H1 (cell line): ENCODE measurements at regions not wholly inside any gene's neighbourhood (a gene's known extent, or its start where the extent isn't known, plus 50 kb on each side); places are given as distances from the start of the nearest gene placed in this dataset.

Experiments used
- CTCF ChIA-PET: fragments of 300-600 bp; sonication (Branson Sonifier 250); formaldehyde crosslinking; loops from one replicate; lab custom pipeline; 2021; ENCODE audit not compliant: partially characterized antibody; lab: Charles Lee
- POLR2A ChIA-PET: fragments of 300-600 bp; sonication (Branson Sonifier 250); formaldehyde crosslinking; loops from one replicate; lab custom pipeline; 2021; ENCODE audit warnings: inconsistent platforms; ENCODE audit not compliant: partially characterized antibody; lab: Charles Lee
- DNase-seq, 2 experiments: peaks; one replicate each; pipeline versions ENCODE4 v3.0.0 to v3.0.0-alpha.2; 2010 to 2022; ENCODE audit warnings: low spot score in 2 of 2, low read depth in 1 of 2, mixed read lengths in 1 of 2
- FAIRE-seq: peaks from 2 replicates; lab custom pipeline; 2011; peaks lifted over from hg19 to GRCh38; lab: Jason Lieb, UNC
- H2AFZ ChIP-seq: 2 replicates; pipeline ENCODE4 v1.8.1; 2012; ENCODE audit warnings: low read length, inconsistent platforms
- H2AK5ac ChIP-seq: 2 replicates; pipeline ENCODE4 v1.6.1; 2013; ENCODE audit warnings: low read depth, low read length
- H2BK120ac ChIP-seq: replicated peaks from 2 replicates; pipeline ENCODE3; 2013; ENCODE audit warnings: low read depth, low read length, inconsistent platforms
- H2BK12ac ChIP-seq: 2 replicates; pipeline ENCODE4 v1.6.1; 2013; ENCODE audit warnings: low read depth, low read length
- H2BK15ac ChIP-seq: 2 replicates; pipeline ENCODE4 v1.6.1; 2013; ENCODE audit warnings: low read length
- H2BK20ac ChIP-seq: 2 replicates; pipeline ENCODE4 v1.6.1; 2013; ENCODE audit warnings: low read length
- H2BK5ac ChIP-seq: 2 replicates; pipeline ENCODE4 v1.6.1; 2013; ENCODE audit warnings: low read depth, low read length
- H3K14ac ChIP-seq: 2 replicates; pipeline ENCODE4 v1.6.1; 2013; ENCODE audit warnings: inconsistent platforms; ENCODE audit not compliant: insufficient read length
- H3K18ac ChIP-seq: 2 replicates; pipeline ENCODE4 v1.6.1; 2013; ENCODE audit warnings: low read length; ENCODE audit errors: extremely low read depth
- H3K23ac ChIP-seq: 2 replicates; pipeline ENCODE4 v1.6.1; 2013; ENCODE audit warnings: inconsistent platforms; ENCODE audit not compliant: insufficient read length
- H3K23me2 ChIP-seq: 2 replicates; pipeline ENCODE4 v1.6.1; 2013; ENCODE audit warnings: low read depth, low read length
- H3K27ac ChIP-seq: 2 replicates; pipeline ENCODE4 v1.6.1; 2011; ENCODE audit warnings: low read depth, low read length, inconsistent platforms
- H3K27me3 ChIP-seq, 4 experiments: replicated peaks in 1 of 4; 1 replicate in 1 of 4; 2 replicates in 3 of 4; pipeline versions ENCODE4 v1.6.1 to v1.8.1; 2011 to 2013; ENCODE audit warnings: low read length in 3 of 4, mild to moderate bottlenecking in 3 of 4, inconsistent platforms in 2 of 4, mixed read lengths in 2 of 4, moderate library complexity in 1 of 4; ENCODE audit not compliant: control insufficient read depth in 3 of 4, insufficient read depth in 3 of 4; ENCODE audit errors: extremely low read depth in 1 of 4
- H3K36me3 ChIP-seq, 4 experiments: 2 replicates each; pipeline versions ENCODE4 v1.6.1 to v1.8.1; 2011 to 2013; ENCODE audit warnings: mild to moderate bottlenecking in 4 of 4, low read length in 3 of 4, moderate library complexity in 2 of 4, control low read depth in 1 of 4, inconsistent platforms in 1 of 4; ENCODE audit not compliant: insufficient read depth in 4 of 4, control insufficient read depth in 2 of 4
- H3K4ac ChIP-seq: replicated peaks from 2 replicates; pipeline ENCODE3; 2013; ENCODE audit warnings: low read length, low read depth, mixed read lengths, inconsistent platforms; ENCODE audit not compliant: insufficient read length
- H3K4me1 ChIP-seq, 4 experiments: replicated peaks in 1 of 4; 1 replicate in 1 of 4; 2 replicates in 3 of 4; pipeline versions ENCODE4 v1.6.1 to v1.8.1; 2011 to 2013; ENCODE audit warnings: low read length in 3 of 4, inconsistent platforms in 2 of 4, mixed read lengths in 1 of 4; ENCODE audit not compliant: insufficient read depth in 4 of 4, control insufficient read depth in 3 of 4
- H3K4me2 ChIP-seq, 2 experiments: 2 replicates each; pipeline versions ENCODE4 v1.6.1 to v1.8.1; 2011 to 2013; ENCODE audit warnings: low read depth in 2 of 2, low read length in 2 of 2, control low read depth in 1 of 2, inconsistent platforms in 1 of 2, mild to moderate bottlenecking in 1 of 2; ENCODE audit not compliant: insufficient read depth in 1 of 2
- H3K4me3 ChIP-seq, 4 experiments: fragments of 200-600, 300-600 bp in 1 of 4; sonication (generic), shearing (Covaris generic), sonication (Bioruptor Twin) in 1 of 4; 2 replicates each; pipeline versions ENCODE4 v1.5.1 to v1.8.1; 2011 to 2016; ENCODE audit warnings: low read length in 4 of 4, low read depth in 3 of 4, control low read depth in 2 of 4, inconsistent platforms in 2 of 4, mild to moderate bottlenecking in 2 of 4, mixed read lengths in 1 of 4, moderate library complexity in 1 of 4; ENCODE audit not compliant: insufficient read depth in 2 of 4; ENCODE audit errors: extremely low read depth in 1 of 4
- H3K56ac ChIP-seq: replicated peaks from 2 replicates; pipeline ENCODE3; 2013; ENCODE audit warnings: low read depth, mild to moderate bottlenecking, mixed read lengths, low read length, inconsistent platforms; ENCODE audit not compliant: insufficient read length
- H3K79me1 ChIP-seq: 2 replicates; pipeline ENCODE4 v1.6.1; 2013; ENCODE audit warnings: low read depth, low read length, control low read depth
- H3K79me2 ChIP-seq, 2 experiments: 2 replicates each; pipeline versions ENCODE4 v1.6.1 to v1.8.1; 2012 to 2013; ENCODE audit warnings: low read length in 2 of 2, mild to moderate bottlenecking in 2 of 2, inconsistent platforms in 1 of 2; ENCODE audit not compliant: insufficient read depth in 2 of 2, control insufficient read depth in 1 of 2
- H3K9ac ChIP-seq, 4 experiments: replicated peaks in 1 of 4; 1 replicate in 1 of 4; 2 replicates in 3 of 4; pipeline versions ENCODE4 v1.6.1 to v1.8.1; 2011 to 2013; ENCODE audit warnings: low read depth in 3 of 4, low read length in 3 of 4, control low read depth in 2 of 4, mild to moderate bottlenecking in 2 of 4, moderate library complexity in 2 of 4, inconsistent platforms in 1 of 4; ENCODE audit errors: extremely low read depth in 1 of 4
- H3K9me3 ChIP-seq, 2 experiments: 2 replicates each; pipeline versions ENCODE4 v1.6.1 to v1.8.1; 2012 to 2013; ENCODE audit warnings: mild to moderate bottlenecking in 2 of 2, moderate library complexity in 2 of 2, control low read depth in 1 of 2, inconsistent platforms in 1 of 2, low read depth in 1 of 2, low read length in 1 of 2, mixed read lengths in 1 of 2; ENCODE audit not compliant: insufficient read depth in 2 of 2
- H4K20me1 ChIP-seq, 2 experiments: replicated peaks in 1 of 2; 2 replicates each; pipeline versions ENCODE3 to v1.8.1; 2011 to 2013; ENCODE audit warnings: inconsistent platforms in 2 of 2, low read length in 2 of 2, mild to moderate bottlenecking in 1 of 2; ENCODE audit not compliant: insufficient read depth in 2 of 2, control insufficient read depth in 1 of 2
- H4K5ac ChIP-seq: 2 replicates; pipeline ENCODE4 v1.6.1; 2013; ENCODE audit warnings: low read length, low read depth, mixed read lengths, inconsistent platforms; ENCODE audit not compliant: insufficient read length
- H4K8ac ChIP-seq: 2 replicates; pipeline ENCODE4 v1.8.0; 2013; ENCODE audit warnings: mild to moderate bottlenecking, moderate library complexity, low read length, inconsistent platforms; ENCODE audit not compliant: insufficient read depth; ENCODE audit errors: extremely low read depth
- H4K91ac ChIP-seq: replicated peaks from 2 replicates; pipeline ENCODE3; 2013; ENCODE audit warnings: low read length, mixed read lengths, inconsistent platforms; ENCODE audit not compliant: insufficient read length
- CHD1 ChIP-seq: IDR thresholded peaks from 2 replicates; pipeline ENCODE4 v1.6.1; 2012; ENCODE audit warnings: low read depth, low read length, improper control_type of control experiment
- GTF2F1 ChIP-seq: IDR thresholded peaks from 2 replicates; pipeline ENCODE4 v1.6.1; 2012; ENCODE audit warnings: low read depth, low read length, improper control_type of control experiment, borderline replicate concordance
- JUN ChIP-seq: IDR thresholded peaks from 2 replicates; pipeline ENCODE4 v1.6.1; 2011; ENCODE audit warnings: low read depth, mild to moderate bottlenecking, improper control_type of control experiment, low read length
- SIN3A ChIP-seq, 2 experiments: IDR thresholded peaks in 1 of 2; conservative IDR thresholded peaks in 1 of 2; 2 replicates each; pipeline ENCODE4 v1.6.1; 2011 to 2012; ENCODE audit warnings: low read length in 2 of 2, improper control_type of control experiment in 1 of 2, low read depth in 1 of 2, mild to moderate bottlenecking in 1 of 2
- SIRT6 ChIP-seq: IDR thresholded peaks from one replicate; pipeline ENCODE4 v1.7.1; 2012; ENCODE audit warnings: low read length, inconsistent platforms
- SP1 ChIP-seq: IDR thresholded peaks from 2 replicates; pipeline ENCODE4 v1.6.1; 2011; ENCODE audit warnings: low read depth, low read length
- SRF ChIP-seq: IDR thresholded peaks from 2 replicates; pipeline ENCODE4 v1.6.1; 2011; ENCODE audit warnings: mild to moderate bottlenecking, low read depth, low read length, moderate library complexity
- SUZ12 ChIP-seq: fragments of 200-600 bp; sonication (generic); IDR thresholded peaks from 2 replicates; pipeline ENCODE4 v1.6.1; 2012; ENCODE audit warnings: mild to moderate bottlenecking, inconsistent platforms, low read length, moderate library complexity, mixed read lengths
- TCF12 ChIP-seq: IDR thresholded peaks from 2 replicates; pipeline ENCODE4 v1.6.1; 2011; ENCODE audit warnings: low read depth, mild to moderate bottlenecking, low read length
- TEAD4 ChIP-seq: IDR thresholded peaks from 2 replicates; pipeline ENCODE4 v1.6.1; 2012; ENCODE audit warnings: low read depth, low read length, inconsistent platforms, mixed read lengths
- WGBS, 2 experiments: shearing (Covaris generic) in 1 of 2; methylation state at CpG; one replicate each; pipeline versions ENCODE4 v1.1.6 to v1.1.7; 2013 to 2015; ENCODE audit warnings: low lambda C conversion rate in 2 of 2, mixed read lengths in 2 of 2, inconsistent platforms in 1 of 2, low coverage in 1 of 2, missing lambda C conversion rate in 1 of 2; ENCODE audit not compliant: insufficient replicate concordance in 2 of 2, insufficient coverage in 1 of 2, insufficient read length in 1 of 2; ENCODE audit errors: extremely low coverage in 1 of 2, missing lambda C conversion rate in 1 of 2; 5-methylcytosine and 5-hydroxymethylcytosine counted together
- TF ChIP-seq, protein P1 (sequence below): IDR thresholded peaks from 2 replicates; pipeline ENCODE4 v1.6.1; 2011; ENCODE audit warnings: low read length, improper control_type of control experiment

DNA sequence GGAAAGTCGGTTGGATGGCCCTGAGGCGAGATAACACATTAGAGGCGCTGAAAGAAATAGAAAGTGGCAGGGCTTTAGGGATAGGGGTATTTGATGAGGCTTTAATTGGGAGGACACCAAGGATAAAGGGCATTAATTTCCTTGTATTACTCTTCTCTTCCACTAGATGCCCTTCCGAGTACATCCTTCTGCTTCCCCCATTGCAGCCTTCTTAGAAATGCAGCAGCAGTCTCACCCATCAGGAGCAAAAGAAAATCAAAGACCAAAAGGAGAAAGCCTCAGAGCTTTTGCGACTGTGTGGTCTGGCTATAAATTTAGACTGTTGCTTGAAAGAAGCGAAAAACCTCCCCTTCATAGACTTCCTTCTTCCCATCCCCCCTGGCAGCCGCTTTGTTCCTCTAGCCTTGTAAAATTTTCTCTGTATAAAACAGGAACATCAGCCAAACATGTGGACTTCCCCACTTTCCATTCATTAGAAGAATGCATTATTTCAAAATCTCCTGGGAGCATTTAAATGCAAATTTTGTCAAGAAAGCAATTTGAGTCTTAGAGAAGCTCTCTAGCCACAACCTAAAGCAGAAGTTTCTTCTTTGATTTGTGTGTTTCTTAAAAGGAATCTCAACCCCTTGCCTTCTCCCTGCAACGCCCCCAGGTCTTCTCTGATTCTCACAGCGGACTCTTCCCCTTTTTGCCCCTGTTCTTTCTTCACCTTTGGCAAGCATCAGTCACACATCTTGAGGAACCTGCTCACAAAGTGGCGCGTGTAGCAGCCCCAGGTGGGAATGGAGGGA is 76.6 kb downstream of the NDUFS5 start:
- no peaks in the 10 kb centered on the region for H3K27me3 ChIP-seq
- H2AK5ac ChIP-seq, result no peak overlapping the region
- H3K4me2 ChIP-seq, result peak overlapping the region; percentile 79 to 97
- H4K5ac ChIP-seq, result peak overlapping the region; percentile 44
- POLR2A ChIA-PET, result interaction anchor here (0.6 to 3.5 kb wide), 13 partner anchors 29 to 169 kb away, joined by 3 to 23 read pairs (median 5); no protein-coding TSS in a partner anchor
- FAIRE-seq, result peak; percentile 81
- H4K20me1 ChIP-seq, result no peaks in the 10 kb centered on the region
- H3K27ac ChIP-seq, result peak overlapping the region; percentile 31; the same call in 1 of the 2 replicates
- H2BK120ac ChIP-seq, result peak overlapping the region; percentile 41
- peak overlapping the region in 3 of 4 experiments; percentile 26 to 59 (median 27); a peak in 5 of 7 replicates for H3K9ac ChIP-seq
- H3K4me1 ChIP-seq, result peaks cover 21 to 29% (median 28%) of the 10 kb centered on the region in 4 experiments
- peak in 1 of 2 experiments; percentile 49 for DNase-seq
- H2BK12ac ChIP-seq, result peak overlapping the region; percentile 94; the same call in 1 of the 2 replicates
- no peak overlapping the region for H4K91ac ChIP-seq
- H3K36me3 ChIP-seq, result no peaks in the 10 kb centered on the region
- peak overlapping the region; percentile 74; the same call in 1 of the 2 replicates for H2BK5ac ChIP-seq
- H3K14ac ChIP-seq, result no peak overlapping the region
- H3K18ac ChIP-seq, result peak overlapping the region; percentile 76; the same call in 1 of the 2 replicates
- peak overlapping the region; percentile 8; the same call in 1 of the 2 replicates for H2BK20ac ChIP-seq
- H3K56ac ChIP-seq, result no peak overlapping the region
- CTCF ChIA-PET, result interaction anchor here (0.6 to 8.3 kb wide), 31 partner anchors 8 to 336 kb away, joined by 3 to 139 read pairs (median 5); partner anchors contain the start of gene MACF1
- H2BK15ac ChIP-seq, result no peak overlapping the region
- no peaks in the 10 kb centered on the region for H3K79me1 ChIP-seq
- peaks cover under 1 to 38% of the 10 kb centered on the region in 2 experiments; a peak in 3 of 4 replicates for H3K79me2 ChIP-seq
- H3K23me2 ChIP-seq, result peaks cover 16% of the 10 kb centered on the region
- no peak overlapping the region for H4K8ac ChIP-seq
- no peak overlapping the region for H3K23ac ChIP-seq
- 3% methylated on average over 11 of the region's 11 CpGs; no CpG with 5 or more reads in 1 of the 2 experiments for WGBS, 2 experiments
- peak overlapping the region; percentile 8 to 94 (median 18); a peak in 7 of 8 replicates for H3K4me3 ChIP-seq
- H3K4ac ChIP-seq, result no peak overlapping the region
- H3K9me3 ChIP-seq, result no peaks in the 10 kb centered on the region
- H2AFZ ChIP-seq, result no peak overlapping the region
- TF ChIP-seq SUZ12, result no peak
- no peak for TF ChIP-seq GTF2F1
- TF ChIP-seq, protein P1, sequence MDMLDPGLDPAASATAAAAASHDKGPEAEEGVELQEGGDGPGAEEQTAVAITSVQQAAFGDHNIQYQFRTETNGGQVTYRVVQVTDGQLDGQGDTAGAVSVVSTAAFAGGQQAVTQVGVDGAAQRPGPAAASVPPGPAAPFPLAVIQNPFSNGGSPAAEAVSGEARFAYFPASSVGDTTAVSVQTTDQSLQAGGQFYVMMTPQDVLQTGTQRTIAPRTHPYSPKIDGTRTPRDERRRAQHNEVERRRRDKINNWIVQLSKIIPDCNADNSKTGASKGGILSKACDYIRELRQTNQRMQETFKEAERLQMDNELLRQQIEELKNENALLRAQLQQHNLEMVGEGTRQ, result no peak
- no peak for TF ChIP-seq TCF12
- no peak for TF ChIP-seq SRF
- no peak for TF ChIP-seq TEAD4
- TF ChIP-seq JUN, result no peak
- TF ChIP-seq SIRT6, result no peak
- 0 out of 4 replicates have a peak, but pooled peaks of 1 of the 2 experiments have one; percentile 62 for TF ChIP-seq SIN3A (conservative IDR thresholded peaks at IDR 0.05 in 1 of 2, IDR thresholded peaks at IDR 0.05 in 1 of 2; ENCODE audit: low read depth in 1 of 2, low read length in 2 of 2)
- 0 out of 2 replicates have a peak, but pooled peaks have one; percentile 30 for TF ChIP-seq SP1
- TF ChIP-seq CHD1, result no peak
